ENCODE measurements at regions not wholly inside any gene's neighbourhood (a gene's known extent, or its start where the extent isn't known, plus 50 kb on each side); places are given as distances from the start of the nearest gene placed in this dataset.
"Not testable (repeated sequence)": the region's sequence is repeated elsewhere in the genome, so short reads cannot be mapped to it uniquely, and the experiment has no call there.

DNA sequence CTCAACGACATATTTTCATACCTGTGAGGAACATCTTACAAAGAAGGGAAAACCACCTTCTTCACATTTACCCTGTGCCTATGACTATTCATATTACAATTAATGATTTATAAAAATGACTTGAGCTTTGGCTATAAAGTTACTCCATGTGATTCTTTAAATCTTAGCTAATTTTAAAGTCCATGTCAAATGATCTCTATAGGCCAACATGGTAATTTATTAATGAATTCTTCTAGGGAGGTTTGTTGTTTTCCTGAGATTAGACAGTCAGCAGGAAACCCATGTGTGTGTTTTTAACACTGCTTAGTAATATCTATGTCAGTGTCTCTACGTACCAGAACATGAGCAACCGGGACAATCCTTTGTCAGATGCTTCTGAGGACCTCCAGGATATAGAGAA, 307.3 kb downstream of the IPMK start:
- no peak for DNase-seq (ENCODE audit: low read depth, low spot score)

GRCh38 chr10:57959318-57960006, 308.2 kb downstream of the IPMK start:
- DNase-seq (ENCODE audit: low read depth, low spot score) = no peak

DNA sequence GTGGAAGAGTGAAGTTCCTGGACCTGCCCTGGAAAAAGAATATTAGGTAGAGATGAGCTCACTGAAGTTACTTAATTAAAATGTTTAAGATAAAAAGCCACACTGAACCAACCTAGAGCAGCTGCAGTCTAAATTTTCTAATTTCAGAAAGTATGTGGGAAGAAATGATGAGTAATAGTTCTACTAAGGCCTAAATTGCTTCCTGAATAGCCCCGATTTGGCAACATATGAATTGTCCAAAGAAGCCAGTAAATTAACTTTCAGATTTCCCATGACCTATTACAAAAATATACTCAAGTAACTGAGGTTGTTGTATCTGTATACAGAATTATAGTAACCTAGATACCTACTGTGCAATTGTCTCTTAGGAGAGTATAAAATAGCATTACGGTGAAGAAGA, 312.6 kb downstream of the IPMK start:
- DNase-seq (ENCODE audit: low read depth, low spot score) = no peak

- no peak for DNase-seq (ENCODE audit: low read depth, low spot score)
These were observed 315.0 kb downstream of the IPMK start for GRCh38 chr10:57952741-57953140.

DNA sequence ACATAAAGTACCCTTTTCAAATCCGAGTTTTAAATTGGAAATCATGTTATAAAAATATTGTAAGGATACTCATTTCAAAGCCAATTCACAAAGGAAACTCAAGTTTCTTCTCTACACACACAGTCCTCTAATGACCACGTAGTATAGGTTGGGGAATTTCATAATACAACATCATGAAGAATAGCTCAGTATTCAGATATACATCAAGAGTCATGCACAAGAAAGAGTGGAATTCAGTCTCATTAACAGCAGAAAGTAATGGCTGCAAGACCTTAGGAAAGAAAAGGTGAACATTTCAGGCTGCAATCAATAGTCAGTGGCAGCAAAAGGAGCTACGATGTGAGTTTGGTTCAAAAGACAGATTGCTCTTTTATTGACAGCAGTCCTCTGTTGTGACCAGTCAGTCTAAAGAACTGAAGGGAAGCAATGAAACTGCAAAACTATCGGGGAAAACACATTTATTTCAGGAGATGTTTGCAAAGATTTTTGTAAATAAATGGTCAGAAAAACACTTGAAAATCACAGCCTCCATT, 317.2 kb downstream of the IPMK start:
- DNase-seq (ENCODE audit: low read depth, low spot score) = no peak

DNA sequence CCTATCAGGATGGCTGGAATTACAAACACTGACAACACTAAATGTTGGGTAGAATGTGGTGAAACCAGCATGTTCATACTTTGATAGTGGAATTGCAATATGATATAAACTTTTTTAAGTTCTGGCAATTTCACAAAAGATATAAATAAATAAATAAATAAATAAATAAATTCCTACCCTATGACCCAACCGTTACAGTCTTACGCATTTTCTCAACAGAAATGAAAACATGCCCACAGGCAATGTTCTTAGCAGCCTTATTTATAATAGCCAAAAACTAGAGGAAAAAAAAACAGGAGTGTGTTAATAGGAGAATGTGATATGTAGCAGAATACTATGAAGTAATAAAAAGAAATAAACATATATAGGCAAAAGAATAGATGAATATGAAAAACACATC, 318.9 kb downstream of the IPMK start:
- DNase-seq (ENCODE audit: low read depth, low spot score) = peak; percentile 7

DNA sequence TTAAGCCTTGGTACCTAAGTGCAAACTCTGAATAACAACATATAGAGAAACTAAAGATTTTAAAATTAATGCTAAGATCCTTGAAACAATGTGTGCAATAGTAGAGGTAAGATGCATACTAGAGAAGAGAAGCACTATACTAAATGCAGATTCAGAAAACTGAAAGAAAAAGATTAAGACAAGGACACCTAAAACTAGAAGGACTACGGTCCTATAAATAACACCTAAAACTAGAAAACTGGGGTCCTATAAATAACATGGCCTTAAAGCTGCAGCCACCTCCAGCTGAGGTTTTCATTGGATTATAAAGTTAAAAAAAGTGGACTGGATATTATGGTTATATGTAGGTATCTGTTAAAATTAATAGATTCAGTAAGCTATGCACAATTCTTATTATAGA, 320.9 kb downstream of the IPMK start:
- no peak for DNase-seq (ENCODE audit: low read depth, low spot score)

- no peak for DNase-seq (ENCODE audit: low read depth, low spot score)
These were observed 324.0 kb downstream of the IPMK start for GRCh38 chr10:57943701-57944100.

GRCh38 chr10:57925045-57925444, 342.6 kb downstream of the IPMK start:
- no peak for DNase-seq (ENCODE audit: low read depth, low spot score)

DNA sequence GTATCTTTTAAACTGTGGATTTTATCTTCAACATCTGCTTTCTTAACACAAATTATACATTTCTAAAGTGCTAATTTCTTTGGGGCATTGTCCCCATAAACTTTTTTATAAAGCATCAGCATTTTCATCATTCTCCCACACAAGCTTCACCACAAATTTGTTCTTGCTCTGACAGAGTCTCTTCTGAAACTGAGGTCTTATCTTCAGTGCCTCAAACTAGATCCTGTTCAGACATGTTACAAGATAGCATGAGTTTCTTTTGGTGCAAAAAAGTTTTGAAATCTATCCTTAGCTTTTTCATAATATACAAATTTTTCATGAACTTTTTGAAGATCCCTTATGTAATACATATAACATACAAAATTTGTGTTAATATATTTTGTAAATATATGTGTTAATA, 346.6 kb downstream of the IPMK start:
- no peak for DNase-seq (ENCODE audit: low read depth, low spot score)

GRCh38 chr10:57919864-57920263, 347.8 kb downstream of the IPMK start:
- no peak for DNase-seq (ENCODE audit: low read depth, low spot score)

GRCh38 chr10:57917019-57917418, 350.7 kb downstream of the IPMK start:
- DNase-seq (ENCODE audit: low read depth, low spot score) = no peak

DNA sequence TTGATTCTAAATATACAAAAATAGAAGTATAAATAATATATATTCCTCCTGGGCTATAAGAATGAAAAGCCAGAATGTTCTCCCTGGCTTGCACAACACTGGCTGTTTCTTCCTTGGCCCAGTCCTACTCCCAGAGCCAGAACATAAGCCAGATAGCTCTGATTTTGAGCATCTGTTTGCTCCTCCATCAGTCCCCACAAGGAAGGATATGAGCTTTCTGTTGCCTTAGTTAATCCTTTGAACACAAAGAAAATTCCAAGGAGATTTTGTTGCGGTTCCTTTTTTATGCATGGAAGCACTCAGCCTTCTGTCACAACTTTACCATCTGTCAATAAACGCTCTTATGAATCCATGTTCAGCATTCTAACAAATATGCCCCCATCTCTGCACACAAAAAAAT, 361.8 kb downstream of the IPMK start:
- DNase-seq (ENCODE audit: low read depth, low spot score) = no peak

- no peak for DNase-seq (ENCODE audit: low read depth, low spot score)
These were observed 362.7 kb downstream of the IPMK start for GRCh38 chr10:57905010-57905409.

DNA sequence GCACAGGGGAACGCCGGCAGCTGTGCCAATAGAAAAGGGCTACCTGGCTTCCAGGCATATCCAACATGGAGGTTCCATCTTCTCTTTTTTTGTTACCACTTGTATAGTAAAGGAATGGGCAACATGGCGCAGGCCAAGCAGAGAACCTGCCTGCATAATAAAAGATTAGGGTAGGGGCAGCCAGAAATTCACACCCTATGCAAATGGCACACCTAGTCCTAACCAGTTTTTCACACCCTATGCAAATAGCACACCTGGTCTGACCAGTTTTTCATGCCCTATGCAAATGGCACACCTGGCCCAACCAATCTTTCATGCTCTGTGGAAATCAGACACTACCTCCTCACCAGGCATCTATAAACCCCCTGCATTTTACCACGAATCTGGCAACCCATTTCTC, 369.5 kb downstream of the IPMK start:
- DNase-seq (ENCODE audit: low read depth, low spot score) = no peak

DNA sequence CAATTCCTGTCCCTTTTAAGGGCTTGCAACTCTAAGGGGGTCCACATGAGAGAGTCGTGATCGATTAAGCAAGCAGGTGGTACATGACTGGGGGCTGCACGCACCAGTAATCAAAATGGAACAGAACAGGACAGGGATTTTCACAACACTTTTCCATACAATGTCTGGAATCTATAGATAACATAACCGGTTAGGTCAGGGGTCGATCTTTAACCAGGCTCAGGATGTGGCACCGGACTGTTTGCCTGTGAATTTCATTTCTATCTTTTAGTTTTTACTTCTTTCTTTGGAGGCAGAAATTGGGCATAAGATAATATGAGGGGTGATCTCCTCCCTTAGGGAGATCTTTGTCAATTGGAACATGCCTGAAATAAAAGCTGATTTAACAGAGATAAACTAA, 370.1 kb downstream of the IPMK start:
- DNase-seq (ENCODE audit: low read depth, low spot score) = no peak

DNA sequence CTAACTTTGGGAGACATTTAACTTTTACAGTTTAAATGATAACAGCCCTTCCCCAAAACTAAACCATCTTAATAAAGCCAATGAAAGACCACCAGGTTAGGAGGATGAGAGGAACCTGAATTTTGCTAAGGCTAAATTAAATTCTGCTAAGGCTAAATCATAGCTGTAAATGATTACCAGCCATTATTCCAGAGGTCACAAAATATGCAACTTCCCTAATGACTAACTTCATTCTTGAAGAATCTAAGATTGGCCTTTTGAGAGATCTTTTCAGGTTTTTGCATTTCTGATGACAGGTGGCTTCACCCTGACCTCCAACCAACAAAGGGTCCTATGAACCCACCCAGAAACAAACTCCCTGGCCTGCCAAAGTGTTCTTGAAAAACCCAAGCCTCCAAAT, 373.3 kb downstream of the IPMK start:
- DNase-seq (ENCODE audit: low read depth, low spot score) = no peak

DNA sequence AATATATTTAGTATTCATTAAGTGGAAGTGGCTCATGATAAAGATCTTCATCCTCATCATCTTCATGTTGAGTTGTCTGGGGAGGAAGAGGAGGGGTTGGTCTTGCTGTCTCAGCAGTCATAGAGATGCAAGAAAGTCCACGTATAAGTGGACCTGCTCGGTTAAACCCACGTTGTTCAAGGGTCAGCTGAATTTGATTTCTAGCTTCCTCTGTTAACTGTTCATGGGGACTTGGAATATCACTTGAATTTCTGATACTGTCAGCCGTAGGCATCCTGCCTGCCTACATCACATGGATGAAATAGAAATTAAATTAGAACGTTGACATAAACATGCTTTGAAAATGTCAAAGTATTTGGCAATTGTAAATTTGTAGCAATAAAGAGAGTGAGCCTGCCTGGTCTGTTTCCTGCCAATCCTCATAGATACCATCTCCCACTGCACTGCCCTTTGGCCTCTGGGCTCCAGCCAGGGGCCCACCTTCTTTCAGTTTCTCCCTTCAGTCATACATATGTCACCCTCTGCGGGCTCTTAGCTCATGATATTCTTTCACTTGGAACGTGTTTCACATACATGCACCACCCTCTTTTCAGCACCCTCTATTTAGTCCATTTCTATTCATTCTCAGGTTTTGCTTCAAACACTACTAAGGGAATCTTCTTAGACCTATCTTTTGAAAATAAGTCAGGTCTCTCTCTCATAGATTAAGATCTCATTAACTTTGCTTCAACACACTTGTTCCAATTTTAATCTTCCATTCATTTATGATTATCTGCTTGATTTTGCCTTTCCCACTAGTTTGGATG, 376.3 kb downstream of the IPMK start:
- DNase-seq (ENCODE audit: low read depth, low spot score) = no peak

GRCh38 chr10:57890691-57891090, 377.0 kb downstream of the IPMK start:
- DNase-seq (ENCODE audit: low read depth, low spot score) = no peak

- not testable (repeated sequence) for DNase-seq (ENCODE audit: low read depth, low spot score)
These were observed 382.1 kb downstream of the IPMK start for GRCh38 chr10:57885618-57885968.

- no peak for DNase-seq (ENCODE audit: low read depth, low spot score)
These were observed 382.6 kb downstream of the IPMK start for GRCh38 chr10:57884965-57885617.

GRCh38 chr10:57884407-57884806, 383.3 kb downstream of the IPMK start:
- no peak for DNase-seq (ENCODE audit: low read depth, low spot score)
